ENCODE measurements at regions not wholly inside any gene's neighbourhood (a gene's known extent, or its start where the extent isn't known, plus 50 kb on each side); places are given as distances from the start of the nearest gene placed in this dataset.

DNA sequence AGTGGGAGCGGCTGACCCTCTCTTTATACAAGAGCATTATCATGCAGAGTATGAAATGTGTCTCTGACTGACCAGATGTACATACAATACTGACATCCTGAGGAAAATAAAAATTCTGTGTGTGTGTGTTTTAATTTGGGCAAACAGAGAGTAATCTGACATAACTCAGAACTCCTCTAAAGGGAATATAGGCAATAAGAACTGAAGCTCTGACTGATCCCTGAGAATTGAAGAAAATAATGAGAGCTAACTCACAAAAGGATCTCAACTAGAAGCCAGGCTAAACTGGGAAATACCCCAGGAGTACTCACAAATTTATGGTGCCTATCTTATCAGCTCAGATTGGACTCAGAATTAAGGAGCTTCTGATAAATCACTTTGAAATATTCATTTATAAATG, 539.9 kb downstream of the OLFM4 start:
- H3K36me3 ChIP-seq (ENCODE audit: control insufficient read depth, insufficient read depth, low read length) = no peaks in the 10 kb centered on the region
- TF ChIP-seq SIN3A (IDR thresholded peaks at IDR 0.05; ENCODE audit: borderline replicate concordance, insufficient read depth, low read depth, low read length) (no peak), TCF7L2 (IDR thresholded peaks at IDR 0.05; ENCODE audit: low read depth, low read length) (no peak), POLR2AphosphoS5 (IDR thresholded peaks at IDR 0.05; ENCODE audit: low read depth, low read length) (no peak)
- TF ChIP-seq, protein P1, sequence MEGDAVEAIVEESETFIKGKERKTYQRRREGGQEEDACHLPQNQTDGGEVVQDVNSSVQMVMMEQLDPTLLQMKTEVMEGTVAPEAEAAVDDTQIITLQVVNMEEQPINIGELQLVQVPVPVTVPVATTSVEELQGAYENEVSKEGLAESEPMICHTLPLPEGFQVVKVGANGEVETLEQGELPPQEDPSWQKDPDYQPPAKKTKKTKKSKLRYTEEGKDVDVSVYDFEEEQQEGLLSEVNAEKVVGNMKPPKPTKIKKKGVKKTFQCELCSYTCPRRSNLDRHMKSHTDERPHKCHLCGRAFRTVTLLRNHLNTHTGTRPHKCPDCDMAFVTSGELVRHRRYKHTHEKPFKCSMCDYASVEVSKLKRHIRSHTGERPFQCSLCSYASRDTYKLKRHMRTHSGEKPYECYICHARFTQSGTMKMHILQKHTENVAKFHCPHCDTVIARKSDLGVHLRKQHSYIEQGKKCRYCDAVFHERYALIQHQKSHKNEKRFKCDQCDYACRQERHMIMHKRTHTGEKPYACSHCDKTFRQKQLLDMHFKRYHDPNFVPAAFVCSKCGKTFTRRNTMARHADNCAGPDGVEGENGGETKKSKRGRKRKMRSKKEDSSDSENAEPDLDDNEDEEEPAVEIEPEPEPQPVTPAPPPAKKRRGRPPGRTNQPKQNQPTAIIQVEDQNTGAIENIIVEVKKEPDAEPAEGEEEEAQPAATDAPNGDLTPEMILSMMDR (IDR thresholded peaks at IDR 0.05) = no peak
- TF ChIP-seq, protein P2, sequence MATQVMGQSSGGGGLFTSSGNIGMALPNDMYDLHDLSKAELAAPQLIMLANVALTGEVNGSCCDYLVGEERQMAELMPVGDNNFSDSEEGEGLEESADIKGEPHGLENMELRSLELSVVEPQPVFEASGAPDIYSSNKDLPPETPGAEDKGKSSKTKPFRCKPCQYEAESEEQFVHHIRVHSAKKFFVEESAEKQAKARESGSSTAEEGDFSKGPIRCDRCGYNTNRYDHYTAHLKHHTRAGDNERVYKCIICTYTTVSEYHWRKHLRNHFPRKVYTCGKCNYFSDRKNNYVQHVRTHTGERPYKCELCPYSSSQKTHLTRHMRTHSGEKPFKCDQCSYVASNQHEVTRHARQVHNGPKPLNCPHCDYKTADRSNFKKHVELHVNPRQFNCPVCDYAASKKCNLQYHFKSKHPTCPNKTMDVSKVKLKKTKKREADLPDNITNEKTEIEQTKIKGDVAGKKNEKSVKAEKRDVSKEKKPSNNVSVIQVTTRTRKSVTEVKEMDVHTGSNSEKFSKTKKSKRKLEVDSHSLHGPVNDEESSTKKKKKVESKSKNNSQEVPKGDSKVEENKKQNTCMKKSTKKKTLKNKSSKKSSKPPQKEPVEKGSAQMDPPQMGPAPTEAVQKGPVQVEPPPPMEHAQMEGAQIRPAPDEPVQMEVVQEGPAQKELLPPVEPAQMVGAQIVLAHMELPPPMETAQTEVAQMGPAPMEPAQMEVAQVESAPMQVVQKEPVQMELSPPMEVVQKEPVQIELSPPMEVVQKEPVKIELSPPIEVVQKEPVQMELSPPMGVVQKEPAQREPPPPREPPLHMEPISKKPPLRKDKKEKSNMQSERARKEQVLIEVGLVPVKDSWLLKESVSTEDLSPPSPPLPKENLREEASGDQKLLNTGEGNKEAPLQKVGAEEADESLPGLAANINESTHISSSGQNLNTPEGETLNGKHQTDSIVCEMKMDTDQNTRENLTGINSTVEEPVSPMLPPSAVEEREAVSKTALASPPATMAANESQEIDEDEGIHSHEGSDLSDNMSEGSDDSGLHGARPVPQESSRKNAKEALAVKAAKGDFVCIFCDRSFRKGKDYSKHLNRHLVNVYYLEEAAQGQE (IDR thresholded peaks at IDR 0.05; ENCODE audit: insufficient read depth in 1 of 2, low read depth in 2 of 2, low read length in 1 of 2) = no peak
- in situ Hi-C loops (cut with HindIII; ENCODE audit: low pct_unique_long_range_greater_than_20kb, low sequenced_read_pairs) (no loop called here), intact Hi-C loops (cut with micrococcal nuclease; ENCODE audit: unreplicated experiment) (no loop called here)
- no peaks in the 10 kb centered on the region for H3K4me1 ChIP-seq (ENCODE audit: control insufficient read depth, insufficient read depth, low read length)
- H3K9me3 ChIP-seq (ENCODE audit: control insufficient read depth, insufficient read depth, low read depth, low read length) = no peaks in the 10 kb centered on the region
- no peak overlapping the region for H3K4me3 ChIP-seq (ENCODE audit: low read depth in 2 of 2, low read length in 2 of 2)
- BruUV-seq (replicated peaks) = no TSS peak
- DNase-seq (ENCODE audit: low read depth, low spot score) (no peak), ATAC-seq (no peak)
- no peaks in the 10 kb centered on the region for H3K27me3 ChIP-seq (ENCODE audit: control insufficient read depth, insufficient read depth, low read length)
- H3K27ac ChIP-seq (ENCODE audit: low read length) = no peak overlapping the region
- ChIA-PET POLR2A (no interaction called here), CTCF (no interaction called here)

DNA sequence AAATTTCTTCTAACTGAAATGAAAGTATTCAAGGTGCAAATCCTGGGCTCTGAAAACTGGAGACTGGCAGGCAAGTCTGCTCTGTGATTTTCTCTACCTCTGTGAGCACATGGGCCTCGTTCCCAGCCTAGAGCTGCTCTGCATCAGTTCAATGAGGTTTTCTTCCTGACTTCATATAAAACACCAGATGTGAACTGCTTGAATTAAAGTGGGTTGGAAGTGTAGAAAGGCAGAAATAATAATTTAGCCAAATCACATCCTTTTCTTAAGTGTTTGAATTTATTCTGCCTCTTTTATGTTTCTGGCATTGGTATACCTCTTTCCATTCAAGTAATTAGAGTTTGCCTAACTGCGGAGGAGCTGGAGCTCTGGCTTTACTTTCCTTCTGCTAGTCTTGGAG, 540.8 kb downstream of the OLFM4 start:
- Histone ChIP-seq H3K27me3 (ENCODE audit: control insufficient read depth, insufficient read depth, low read length) (no peaks in the 10 kb centered on the region), H3K36me3 (ENCODE audit: control insufficient read depth, insufficient read depth, low read length) (no peaks in the 10 kb centered on the region), H3K9me3 (ENCODE audit: control insufficient read depth, insufficient read depth, low read depth, low read length) (no peaks in the 10 kb centered on the region), H3K4me1 (ENCODE audit: control insufficient read depth, insufficient read depth, low read length) (no peaks in the 10 kb centered on the region), H3K27ac (ENCODE audit: low read length) (no peak overlapping the region), H3K4me3 (ENCODE audit: low read depth in 2 of 2, low read length in 2 of 2) (no peak overlapping the region)
- in situ Hi-C loops (cut with HindIII; ENCODE audit: low pct_unique_long_range_greater_than_20kb, low sequenced_read_pairs) = no loop called here
- TF ChIP-seq POLR2AphosphoS5 (IDR thresholded peaks at IDR 0.05; ENCODE audit: low read depth, low read length) (no peak), SIN3A (IDR thresholded peaks at IDR 0.05; ENCODE audit: borderline replicate concordance, insufficient read depth, low read depth, low read length) (no peak)
- intact Hi-C loops (cut with micrococcal nuclease; ENCODE audit: unreplicated experiment) = no loop called here
- DNase-seq (ENCODE audit: low read depth, low spot score) = no peak
- ChIA-PET CTCF (no interaction called here), POLR2A (no interaction called here)
- no peak for ATAC-seq
- BruUV-seq (replicated peaks) = no TSS peak

DNA sequence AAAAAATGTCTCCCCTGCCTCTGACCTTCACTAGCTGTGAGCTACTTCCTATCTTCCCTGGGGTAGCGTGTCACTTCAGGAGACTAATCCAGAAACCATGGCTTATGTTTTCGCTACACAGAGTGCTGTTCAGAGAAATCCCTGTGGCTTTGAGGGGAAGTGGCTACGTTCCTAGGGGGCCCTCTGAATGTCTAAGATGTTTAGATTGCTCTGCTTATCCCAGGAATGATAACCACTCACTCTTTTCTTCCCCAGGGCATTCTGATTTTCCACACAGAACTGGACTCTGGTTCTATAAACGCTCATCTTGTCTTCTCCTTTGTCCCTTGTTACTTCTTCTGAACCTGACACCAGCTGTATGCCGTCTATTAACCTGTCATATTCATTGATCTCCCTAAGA, 572.5 kb downstream of the OLFM4 start:
- in situ Hi-C loops (cut with HindIII; ENCODE audit: low pct_unique_long_range_greater_than_20kb, low sequenced_read_pairs) = no loop called here
- no peak overlapping the region for H3K4me3 ChIP-seq (ENCODE audit: low read depth in 2 of 2, low read length in 2 of 2)
- intact Hi-C loops (cut with micrococcal nuclease; ENCODE audit: unreplicated experiment) = no loop called here

More for the DNA sequence above, 572.5 kb downstream of the OLFM4 start:
- H3K36me3 ChIP-seq (ENCODE audit: control insufficient read depth, insufficient read depth, low read length) = no peaks in the 10 kb centered on the region
- POLR2A ChIA-PET = no interaction called here
- no peaks in the 10 kb centered on the region for H3K4me1 ChIP-seq (ENCODE audit: control insufficient read depth, insufficient read depth, low read length)
- CTCF ChIA-PET = no interaction called here
- no peak for DNase-seq (ENCODE audit: low read depth, low spot score)
- no peak for TF ChIP-seq POLR2AphosphoS5 (IDR thresholded peaks at IDR 0.05; ENCODE audit: low read depth, low read length)
- TF ChIP-seq SIN3A (IDR thresholded peaks at IDR 0.05; ENCODE audit: borderline replicate concordance, insufficient read depth, low read depth, low read length) = no peak
- TF ChIP-seq TCF7L2 (IDR thresholded peaks at IDR 0.05; ENCODE audit: low read depth, low read length) = no peak
- TF ChIP-seq, protein P1 (IDR thresholded peaks at IDR 0.05) = no peak
- TF ChIP-seq, protein P2 (IDR thresholded peaks at IDR 0.05; ENCODE audit: insufficient read depth in 1 of 2, low read depth in 2 of 2, low read length in 1 of 2) = no peak
- no peaks in the 10 kb centered on the region for H3K27me3 ChIP-seq (ENCODE audit: control insufficient read depth, insufficient read depth, low read length)
- no TSS peak for BruUV-seq (replicated peaks)
- ATAC-seq = no peak
- H3K27ac ChIP-seq (ENCODE audit: low read length) = no peak overlapping the region
- no peaks in the 10 kb centered on the region for H3K9me3 ChIP-seq (ENCODE audit: control insufficient read depth, insufficient read depth, low read depth, low read length)

All from Panc1 (cell line).